NCI-H2196 treated with DMSO at 0.1 percent for 48 hours (cell line): ENCODE measurements at regions not wholly inside any gene's neighbourhood (a gene's known extent, or its start where the extent isn't known, plus 50 kb on each side); places are given as distances from the start of the nearest gene placed in this dataset.
"Not testable (repeated sequence)": the region's sequence is repeated elsewhere in the genome, so short reads cannot be mapped to it uniquely, and the experiment has no call there.

ENCODE experiments used
- DNase-seq: peaks from one replicate; lab custom pipeline; 2025; ENCODE audit not compliant: unreplicated experiment; lab: John Stamatoyannopoulos, UW

DNA sequence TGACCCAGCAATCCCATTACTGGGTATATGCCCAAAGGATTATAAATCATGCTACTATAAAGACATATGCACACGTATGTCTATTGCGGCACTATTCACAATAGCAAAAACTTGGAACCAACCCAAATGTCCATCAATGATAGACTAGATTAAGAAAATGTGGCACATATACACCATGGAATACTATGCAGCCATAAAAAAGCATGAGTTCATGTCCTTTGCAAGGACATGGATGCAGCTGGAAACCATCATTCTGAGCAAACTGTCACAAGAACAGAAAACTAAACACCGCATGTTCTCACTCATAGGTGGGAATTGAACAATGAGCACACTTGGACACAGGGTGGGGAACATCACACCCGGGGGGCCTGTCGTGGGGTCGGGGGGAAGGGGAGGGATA, 80.1 kb upstream of the TMEM170B start:
- DNase-seq, result not testable (repeated sequence)

DNA sequence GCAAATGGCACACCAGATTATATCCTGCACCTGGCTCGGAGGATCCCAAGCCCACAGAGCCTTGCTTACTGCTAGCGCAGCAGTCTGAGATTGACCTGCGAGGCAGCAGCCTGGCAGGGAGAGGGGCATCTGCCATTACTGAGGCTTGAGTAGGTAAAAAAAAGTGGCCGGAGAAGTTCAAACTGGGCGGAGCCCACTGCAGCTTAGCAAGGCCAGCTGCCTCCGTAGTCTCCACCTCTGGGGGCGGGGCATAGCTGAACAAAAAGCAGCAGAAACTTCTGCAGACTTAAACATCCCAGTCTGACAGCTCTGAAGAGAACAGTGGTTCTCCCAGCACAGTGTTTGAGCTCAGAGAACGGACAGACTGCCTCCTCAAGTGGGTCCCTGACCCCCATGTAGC, 85.4 kb upstream of the TMEM170B start:
- not testable (repeated sequence) for DNase-seq

DNA sequence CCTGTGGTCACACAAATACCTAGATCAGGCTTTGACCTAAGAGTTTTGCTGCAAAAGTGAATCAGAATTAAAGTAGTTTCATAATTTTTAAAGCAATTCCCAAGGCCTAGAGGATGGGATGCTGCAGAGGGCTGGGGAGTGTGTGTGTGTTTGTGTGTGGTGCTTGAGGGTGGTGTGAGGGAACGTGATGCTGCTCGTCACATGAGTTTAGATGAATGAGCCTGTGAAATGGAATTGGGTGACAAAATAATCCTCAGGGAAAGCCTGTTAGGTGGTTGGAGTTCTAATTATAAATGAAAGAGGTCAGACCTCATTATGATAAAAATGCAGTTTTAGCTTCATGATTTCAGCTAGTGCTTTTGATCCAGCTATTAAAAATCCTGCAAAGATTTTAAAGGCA, 87.5 kb upstream of the TMEM170B start:
- DNase-seq, result no peak

DNA sequence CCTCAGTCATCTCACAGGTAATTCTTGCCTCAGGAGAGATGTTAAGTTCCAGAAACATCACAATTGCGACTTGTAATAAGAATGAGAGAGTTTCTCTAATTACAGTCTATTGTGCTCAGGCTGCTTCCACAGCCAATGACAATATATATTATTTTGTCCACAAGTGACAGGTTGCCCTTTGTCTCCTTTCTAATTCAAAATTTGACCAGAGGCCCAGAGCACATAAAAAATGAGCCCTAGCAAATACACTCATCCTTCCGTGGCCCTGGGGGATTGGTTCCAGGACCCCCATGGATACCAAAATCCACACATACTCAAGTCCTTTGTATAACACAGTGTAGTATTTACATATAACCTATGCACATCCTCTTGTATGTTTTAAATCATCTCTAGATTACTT, 88.1 kb upstream of the TMEM170B start:
- DNase-seq, result no peak

DNA sequence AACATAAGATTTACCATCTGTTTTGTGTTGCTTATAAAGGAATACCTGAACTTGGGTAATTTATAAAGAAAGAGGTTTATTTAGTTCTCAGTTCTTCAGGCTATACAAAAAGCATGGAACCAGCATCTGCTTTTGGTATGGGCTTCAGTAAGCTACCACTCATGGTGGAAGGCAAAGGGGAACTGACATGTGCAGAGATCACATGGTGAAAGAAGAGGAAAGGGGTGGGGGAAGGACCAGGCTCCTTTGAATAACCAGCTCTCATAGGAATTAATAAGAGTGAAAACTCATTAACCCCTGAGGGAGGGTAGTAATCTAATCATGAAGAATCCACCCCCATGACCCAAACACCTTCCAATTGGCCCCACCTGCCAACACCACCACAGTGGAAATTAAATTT, 89.5 kb upstream of the TMEM170B start:
- no peak for DNase-seq

DNA sequence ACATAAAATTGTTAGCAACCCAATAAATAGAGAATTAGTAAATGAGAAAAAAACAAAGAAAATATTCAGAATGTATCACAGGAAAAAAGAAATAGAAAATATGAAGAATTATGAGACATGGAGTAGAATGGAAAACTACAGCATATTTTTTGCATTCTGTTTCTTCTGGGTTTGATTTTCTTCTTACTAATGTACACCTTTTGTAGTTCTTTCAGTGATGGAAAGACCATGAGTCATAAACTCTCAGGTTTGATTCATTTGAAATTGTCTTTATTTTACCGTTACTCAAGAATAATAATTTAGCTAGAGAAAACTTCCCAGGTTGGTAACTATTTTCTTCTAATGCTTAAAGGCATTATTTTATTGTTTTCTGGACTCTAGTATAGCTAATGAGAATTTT, 90.3 kb upstream of the TMEM170B start:
- DNase-seq, result no peak

DNA sequence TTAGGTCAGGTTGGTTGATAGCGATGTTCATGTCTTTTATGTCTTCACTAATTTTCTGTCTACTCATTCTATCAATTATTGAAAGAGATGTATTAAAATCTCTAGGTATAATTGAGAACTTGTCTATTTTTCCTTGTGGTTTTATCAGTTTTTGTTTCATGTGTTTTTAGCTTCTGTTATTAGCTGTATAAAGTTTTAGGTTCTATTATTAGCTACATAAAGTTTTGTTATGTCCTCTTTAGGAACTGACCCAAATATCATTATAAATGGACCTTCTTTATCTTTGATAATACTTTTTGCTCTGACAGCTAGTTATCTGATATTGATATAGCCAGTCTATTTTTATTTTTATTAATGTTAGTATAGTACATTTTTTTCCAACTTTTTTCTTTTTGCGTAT, 92.4 kb upstream of the TMEM170B start:
- DNase-seq, result no peak

DNA sequence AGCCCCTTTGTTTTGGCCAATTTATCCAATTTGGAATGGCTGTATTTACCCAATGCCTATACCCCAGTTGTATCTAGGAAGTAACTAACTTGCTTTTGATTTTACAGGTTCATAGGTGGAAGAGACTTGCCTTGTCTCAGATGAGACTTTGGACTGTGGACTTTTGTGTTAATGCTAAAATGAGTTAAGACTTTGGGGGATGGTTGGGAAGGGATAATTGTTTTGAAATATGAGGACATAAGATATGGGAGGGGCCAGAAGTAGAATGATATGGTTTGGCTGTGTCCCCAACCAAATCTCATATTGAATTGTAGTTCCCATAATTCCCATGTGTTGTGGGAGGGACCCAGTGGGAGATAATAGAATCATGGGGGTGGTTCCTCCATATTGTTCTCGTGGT, 94.4 kb upstream of the TMEM170B start:
- DNase-seq, result not testable (repeated sequence)

DNA sequence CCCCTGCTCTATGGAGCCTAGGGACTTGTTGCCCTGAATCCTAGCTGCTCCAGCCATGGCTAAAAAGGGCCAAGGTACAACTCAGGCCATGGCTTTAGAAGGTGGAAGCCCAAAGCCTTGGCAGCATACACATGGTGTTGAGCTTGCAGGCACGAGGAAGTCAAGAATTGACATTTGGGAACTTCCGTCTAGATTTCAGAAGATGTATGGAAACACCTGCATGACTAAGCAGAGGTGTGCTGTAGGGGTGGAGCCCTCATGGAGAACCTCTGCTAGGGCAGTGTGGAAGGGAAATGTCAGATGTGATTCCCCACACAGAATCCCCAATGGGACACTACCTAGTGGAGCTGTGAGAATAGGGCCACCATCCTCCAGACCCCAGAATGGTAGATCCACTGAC, 95.1 kb upstream of the TMEM170B start:
- DNase-seq, result no peak

DNA sequence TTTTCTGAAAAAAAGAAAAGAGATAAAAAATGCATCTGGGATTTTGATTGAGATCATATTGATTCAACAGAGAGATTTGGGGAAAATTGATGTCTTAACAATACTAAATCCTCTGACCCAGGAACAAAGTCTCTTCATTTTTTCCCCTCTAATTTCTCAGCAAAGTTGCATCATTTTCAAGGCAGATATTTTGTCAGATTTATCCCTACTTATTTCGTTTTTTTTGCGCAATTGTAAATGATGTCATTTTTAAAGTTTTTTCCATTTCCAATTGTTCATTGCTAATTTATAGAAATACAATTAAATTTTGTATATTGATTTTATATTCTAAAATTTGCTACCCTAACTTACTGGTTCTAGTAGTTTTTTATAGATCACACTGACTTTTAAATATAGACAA, 97.7 kb upstream of the TMEM170B start:
- no peak for DNase-seq

DNA sequence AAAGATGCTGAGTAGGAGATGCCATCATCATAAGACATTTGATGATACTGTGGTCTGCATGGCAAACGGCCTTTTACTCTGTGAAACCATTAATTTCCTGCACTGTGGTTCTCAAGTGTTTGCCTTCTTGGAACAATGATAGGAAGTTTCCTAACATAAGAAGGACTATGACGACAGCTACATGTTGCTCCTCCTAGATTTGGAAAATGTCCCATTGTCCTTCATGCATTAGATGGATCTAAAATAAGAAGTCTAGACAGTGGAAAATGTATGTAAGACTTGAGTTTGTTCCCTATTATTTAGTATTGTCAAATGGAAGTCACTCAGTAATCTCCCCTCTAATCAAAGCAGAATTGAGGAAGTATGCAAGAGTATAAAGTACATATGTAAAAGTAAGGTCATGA, 98.5 kb upstream of the TMEM170B start:
- no peak for DNase-seq

DNA sequence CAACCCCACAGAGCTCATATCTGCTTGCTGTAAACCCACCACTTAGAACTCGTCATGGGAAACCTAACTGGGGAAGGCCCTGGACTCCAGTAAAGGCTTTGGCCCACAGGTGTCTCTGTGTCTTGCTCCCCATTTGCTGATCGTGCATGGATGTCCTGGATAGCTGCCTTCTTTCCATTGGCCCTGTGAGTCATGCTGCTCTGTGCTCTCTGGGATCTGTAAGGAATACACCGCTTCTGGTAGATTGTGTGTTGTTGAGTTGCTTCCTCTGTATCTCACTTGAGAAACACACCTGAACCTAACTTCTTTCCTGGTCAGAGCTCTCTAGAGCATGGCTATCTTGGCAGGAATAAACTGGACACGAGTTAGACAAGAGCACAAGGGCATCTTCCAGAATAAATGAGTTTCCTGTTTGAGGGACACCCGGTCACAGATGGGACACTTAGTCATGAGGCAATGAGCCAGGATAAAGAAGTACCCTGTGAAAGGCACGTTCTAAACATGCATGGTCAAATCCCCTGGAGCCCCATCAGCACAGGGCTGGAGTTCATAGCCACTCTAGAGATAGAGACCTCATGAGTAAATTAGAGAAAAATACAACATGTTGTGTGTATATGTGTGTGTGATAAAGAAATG, 99.6 kb upstream of the TMEM170B start:
- DNase-seq, result no peak

DNA sequence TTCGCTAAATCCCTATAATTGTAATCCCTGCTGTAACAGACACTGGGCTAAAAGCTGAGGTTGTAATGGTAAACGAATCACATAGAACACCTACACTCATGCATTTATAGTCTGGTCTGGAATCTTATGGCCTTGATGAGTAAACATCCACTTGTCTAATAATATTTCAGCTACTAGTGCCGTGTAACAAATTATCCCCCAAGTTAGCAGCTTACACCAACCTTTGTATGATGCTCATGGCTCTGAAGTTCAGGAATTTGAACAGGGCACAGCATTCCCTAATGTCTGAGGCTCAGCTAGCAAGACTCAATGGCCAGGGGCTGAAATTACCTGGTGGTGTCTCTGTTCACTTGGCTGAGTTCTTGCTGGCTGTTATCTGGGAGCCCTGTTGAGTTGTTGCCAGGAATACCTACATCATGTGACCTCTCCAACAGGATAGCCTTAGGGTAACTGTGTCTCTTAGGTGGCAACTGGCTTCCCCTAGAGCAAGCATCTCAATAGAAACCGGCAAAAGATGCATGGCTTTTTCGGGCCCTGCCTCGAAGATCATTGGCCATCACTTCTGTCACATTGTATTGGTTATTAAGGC, 100.9 kb upstream of the TMEM170B start:
- DNase-seq, result no peak

DNA sequence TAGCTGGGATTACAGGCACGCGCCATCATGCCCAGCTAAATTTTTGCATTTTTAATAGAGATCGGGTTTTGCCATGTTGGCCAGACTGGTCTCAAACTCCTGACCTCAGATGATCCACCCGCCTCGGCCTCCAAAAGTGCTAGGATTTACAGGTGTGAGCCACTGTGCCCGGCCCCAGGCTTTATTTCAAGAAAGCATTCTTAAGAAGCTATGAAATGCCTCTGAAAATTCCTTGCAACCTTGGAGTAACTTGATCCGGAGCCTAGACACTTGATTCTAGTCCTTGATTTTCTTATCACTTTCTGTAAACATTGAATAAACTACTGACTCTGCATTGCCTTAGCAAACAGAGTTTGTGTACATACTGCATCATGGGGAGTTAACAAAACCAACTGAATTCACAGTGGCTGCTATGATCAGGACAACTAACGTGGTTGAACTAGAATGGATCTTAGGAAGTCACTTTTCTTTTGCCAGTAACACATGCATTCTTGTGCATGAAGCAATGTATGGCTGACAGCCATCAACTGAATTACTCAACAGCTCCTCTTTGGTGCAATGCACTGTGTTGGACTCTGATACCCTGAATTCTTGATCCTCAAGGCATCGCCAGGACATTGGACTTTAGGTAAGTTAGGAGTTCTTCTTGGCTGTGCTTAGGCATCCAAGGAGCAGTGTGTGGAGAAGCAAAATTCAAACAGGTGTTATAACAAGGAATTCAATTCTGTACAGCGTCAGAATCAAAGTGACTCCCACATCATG, 102.8 kb upstream of the TMEM170B start:
- peak; percentile 16 for DNase-seq

DNA sequence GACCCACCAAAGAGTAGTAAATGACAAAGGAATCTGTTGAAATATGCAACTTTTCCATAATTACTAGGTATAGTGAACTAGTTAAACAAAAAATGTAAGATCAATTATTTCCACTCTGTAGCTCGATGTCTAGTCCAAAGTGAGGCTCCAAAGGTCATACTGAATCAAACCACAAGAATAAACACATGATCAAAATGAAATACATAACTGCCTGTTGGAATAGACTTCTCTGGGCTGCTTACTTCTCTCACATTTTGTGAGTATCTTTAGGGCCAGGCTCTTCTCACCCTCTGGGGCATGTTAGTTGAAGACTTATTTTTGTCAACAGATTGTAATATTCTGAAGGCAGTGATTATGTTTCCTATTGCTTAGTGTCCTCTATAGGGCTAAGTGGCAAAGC, 103.7 kb upstream of the TMEM170B start:
- DNase-seq, result no peak

DNA sequence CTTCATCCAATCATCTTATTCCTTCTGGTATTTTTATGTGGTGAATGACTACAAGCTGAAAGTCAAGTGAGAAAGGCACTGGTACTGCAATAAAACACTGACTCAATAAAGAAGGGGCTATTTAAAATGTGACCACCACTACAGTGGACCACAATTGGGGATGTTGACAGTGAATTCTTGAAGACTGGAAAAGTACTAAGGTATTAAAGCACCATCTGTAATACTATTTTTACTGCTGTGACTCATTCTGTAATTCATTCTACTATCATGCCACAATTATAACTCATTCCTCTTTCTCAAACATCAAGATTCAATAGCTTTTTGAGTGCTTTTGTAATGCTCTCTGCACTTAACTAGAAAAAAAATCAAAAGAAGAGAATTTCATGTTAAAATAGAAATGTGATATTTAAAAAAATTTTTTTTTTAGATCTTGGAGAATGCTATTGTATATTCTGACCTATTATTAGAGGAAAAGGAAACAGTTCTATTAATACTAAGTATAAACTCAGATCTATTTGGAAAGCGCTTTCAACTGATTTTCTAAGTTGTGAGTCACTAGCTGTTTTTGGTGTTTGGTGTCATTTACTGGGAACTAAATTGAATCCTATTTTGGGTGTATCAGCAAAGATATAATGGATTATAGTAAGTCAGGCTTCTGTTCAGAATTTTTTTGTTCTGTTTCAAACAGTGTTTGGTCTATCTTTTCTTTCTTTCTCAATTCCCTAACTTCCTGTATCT, 104.7 kb upstream of the TMEM170B start:
- no peak for DNase-seq

DNA sequence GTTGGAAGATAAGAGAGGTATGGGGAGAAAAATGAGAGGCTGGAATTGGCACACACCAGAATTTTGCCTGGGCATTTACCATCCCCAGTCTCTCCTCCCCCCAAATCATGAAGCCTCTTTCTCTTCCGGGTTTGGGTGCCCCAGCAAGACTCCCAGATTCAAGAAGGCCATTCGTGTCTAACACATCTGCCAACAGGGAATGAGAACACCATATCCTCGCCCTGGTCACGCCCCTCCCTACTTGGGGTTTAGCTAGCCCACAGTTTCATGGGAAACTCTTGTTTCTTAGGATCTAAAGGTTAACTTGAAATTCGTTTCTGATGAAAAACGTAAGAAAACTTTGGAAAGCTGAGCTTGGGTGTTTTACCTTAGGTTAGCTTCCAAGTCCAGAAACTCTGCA, 105.5 kb upstream of the TMEM170B start:
- DNase-seq, result no peak

DNA sequence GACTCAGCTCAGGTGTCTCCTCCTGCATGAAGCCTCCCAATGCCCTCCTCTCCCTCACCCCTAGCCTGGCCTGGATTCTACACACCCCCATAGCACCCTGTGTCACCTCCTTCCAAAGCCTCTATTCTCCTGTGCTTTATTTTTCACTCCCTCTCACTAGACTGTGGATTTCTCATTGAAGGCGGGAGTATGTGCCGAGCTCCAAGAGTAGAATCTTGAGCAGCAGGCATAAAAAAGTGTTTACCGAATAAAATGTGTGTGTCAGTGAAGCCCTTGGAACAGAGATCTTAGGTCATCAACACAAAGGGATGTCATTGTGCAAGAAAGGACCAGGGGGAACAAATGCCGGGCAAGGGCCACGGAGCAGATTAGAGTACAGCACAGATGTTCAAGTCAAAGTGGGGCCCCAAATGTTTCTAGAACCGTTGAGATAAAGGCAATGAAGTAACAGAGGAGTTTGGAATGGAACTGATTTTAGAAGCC, 106.1 kb upstream of the TMEM170B start:
- no peak for DNase-seq

DNA sequence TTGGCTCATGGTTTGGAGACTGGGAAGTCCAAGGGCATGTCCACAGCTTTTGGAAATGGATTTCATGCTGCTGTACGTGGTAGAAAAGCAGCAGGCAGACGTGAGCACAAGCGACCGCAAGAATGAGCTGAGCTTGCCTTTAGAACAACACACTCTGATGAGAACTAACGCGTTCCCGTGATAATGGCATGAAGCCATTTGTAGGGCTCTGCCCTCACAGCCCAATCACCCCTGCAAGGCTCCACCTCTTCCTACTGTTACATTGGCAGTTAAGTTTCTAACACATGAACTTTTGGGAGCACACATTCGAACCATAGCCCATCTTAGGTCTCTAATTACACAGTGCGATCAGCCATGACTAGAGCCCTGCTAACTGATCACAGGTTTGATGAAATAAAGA, 107.5 kb upstream of the TMEM170B start:
- DNase-seq, result no peak

DNA sequence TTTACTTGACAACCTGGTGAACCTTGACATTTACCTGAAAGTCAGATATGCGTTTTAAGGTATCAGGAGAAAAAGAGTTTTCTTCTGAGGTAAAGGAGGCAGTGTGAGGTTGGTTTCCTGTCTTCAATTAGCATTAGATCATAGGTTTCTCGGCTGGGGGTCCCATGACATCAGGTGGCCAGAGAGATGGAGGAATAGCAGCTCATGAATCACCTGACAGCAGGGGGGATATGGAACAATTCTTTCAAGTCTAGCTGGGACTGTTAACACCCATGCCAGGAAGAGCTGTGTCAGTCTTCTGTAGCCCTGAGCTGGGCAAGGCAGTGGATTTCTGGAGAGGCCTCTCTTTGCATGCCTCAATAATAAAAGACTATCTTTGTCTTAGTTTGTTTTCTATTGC, 108.0 kb upstream of the TMEM170B start:
- DNase-seq, result no peak

DNA sequence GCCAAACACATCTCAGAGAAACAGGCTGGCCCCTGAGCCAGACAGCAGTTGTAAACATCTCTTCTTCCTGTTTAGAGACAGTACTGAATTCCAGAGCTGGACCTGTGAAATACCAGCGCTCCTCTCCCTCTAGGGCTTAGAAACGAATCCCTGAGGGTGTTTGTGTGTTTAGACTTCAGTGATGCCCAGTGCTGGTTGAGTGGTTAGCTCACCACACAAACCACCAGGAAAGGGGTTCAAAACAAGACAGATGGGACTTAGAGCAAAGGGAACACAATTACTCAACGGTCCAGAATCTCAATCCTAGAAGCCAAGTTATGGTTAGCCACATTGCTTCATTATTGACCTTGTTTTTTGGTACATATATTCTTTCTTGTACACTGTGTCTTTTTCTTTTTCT, 108.7 kb upstream of the TMEM170B start:
- no peak for DNase-seq

DNA sequence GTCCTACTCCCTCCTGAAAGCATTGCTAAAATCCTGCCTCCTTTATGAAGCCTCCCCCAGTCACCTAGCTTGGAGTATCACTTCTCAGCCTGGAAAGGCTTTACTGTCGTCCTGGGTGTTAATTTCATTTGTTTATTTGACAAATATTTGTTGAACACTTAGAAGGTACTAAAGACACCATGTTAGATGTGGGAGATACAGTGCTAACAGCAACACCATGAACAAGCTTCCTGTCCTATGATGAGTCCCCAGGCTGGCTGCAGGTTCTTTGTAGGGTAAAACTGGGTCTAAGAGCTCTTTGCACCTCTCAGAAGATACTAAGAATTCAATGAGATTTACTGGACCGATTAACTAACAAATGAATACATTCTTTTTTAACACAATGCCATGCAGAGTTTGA, 109.2 kb upstream of the TMEM170B start:
- no peak for DNase-seq
